ENCODE measurements at regions not wholly inside any gene's neighbourhood (a gene's known extent, or its start where the extent isn't known, plus 50 kb on each side); places are given as distances from the start of the nearest gene placed in this dataset.

DNA sequence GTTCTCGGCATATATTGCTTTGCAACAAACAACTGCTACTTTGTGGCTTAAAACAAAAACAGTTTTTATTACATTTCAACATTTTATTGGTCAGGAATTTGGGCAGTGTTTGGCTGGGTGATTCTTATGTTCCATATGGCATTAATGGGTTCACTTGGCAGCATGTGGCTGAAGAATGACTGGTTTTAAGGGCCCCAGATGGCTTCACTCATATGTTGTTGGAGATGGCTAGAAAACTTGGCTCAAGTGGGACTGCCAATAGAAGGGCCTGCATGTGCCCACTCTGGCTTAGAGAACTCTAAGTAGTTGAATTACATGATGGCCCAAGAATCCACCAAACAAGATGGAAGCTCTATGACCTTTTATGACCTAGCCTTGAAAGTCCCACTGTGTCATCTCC is 86.1 kb downstream of the FASTKD2 start:
- intact Hi-C loops (cut with DNase I) = no loop called here
- H3K36me3 ChIP-seq = no peaks in the 10 kb centered on the region
- H3K27ac ChIP-seq (replicated peaks in 1 of 4) = no peak overlapping the region
- no peak overlapping the region for H3K4me3 ChIP-seq
- 96% methylated on average over 1 of the region's 1 CpG for WGBS
- peaks cover 12 to 17% (median 12%) of the 10 kb centered on the region in 4 donors for H3K4me1 ChIP-seq
- no peak for DNase-seq (ENCODE audit: extremely low spot score)
- no peaks in the 10 kb centered on the region for H3K9me3 ChIP-seq
- H3K27me3 ChIP-seq = no peaks in the 10 kb centered on the region
- no peak for TF ChIP-seq POLR2AphosphoS5 (IDR thresholded peaks at IDR 0.05)
- TF ChIP-seq, protein P1, sequence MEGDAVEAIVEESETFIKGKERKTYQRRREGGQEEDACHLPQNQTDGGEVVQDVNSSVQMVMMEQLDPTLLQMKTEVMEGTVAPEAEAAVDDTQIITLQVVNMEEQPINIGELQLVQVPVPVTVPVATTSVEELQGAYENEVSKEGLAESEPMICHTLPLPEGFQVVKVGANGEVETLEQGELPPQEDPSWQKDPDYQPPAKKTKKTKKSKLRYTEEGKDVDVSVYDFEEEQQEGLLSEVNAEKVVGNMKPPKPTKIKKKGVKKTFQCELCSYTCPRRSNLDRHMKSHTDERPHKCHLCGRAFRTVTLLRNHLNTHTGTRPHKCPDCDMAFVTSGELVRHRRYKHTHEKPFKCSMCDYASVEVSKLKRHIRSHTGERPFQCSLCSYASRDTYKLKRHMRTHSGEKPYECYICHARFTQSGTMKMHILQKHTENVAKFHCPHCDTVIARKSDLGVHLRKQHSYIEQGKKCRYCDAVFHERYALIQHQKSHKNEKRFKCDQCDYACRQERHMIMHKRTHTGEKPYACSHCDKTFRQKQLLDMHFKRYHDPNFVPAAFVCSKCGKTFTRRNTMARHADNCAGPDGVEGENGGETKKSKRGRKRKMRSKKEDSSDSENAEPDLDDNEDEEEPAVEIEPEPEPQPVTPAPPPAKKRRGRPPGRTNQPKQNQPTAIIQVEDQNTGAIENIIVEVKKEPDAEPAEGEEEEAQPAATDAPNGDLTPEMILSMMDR (IDR thresholded peaks at IDR 0.05) = no peak
- no peak for TF ChIP-seq POLR2A (IDR thresholded peaks at IDR 0.05; ENCODE audit: low read depth)
- TF ChIP-seq EP300 (IDR thresholded peaks at IDR 0.05) = no peak

DNA sequence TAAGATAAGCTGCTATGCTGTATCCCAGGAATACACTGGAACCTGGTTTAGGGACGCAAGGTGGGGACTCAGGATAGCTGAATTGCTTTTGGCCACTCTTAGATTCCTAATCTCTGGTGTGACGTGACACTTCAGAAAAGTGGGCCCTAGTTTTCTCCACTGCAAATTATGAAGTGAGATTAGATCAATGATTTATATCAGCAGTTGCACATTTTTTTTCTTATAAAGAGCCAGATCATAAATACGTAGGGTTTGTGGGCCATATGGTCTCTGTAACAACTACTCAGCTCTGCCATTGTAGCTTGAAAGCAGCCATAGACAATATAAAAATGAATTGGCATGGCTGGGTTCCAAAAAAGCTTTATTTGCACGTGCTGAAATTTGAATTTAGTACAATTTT is 85.4 kb upstream of the CPO start:
- DNase-seq (ENCODE audit: extremely low spot score) = no peak
- no peaks in the 10 kb centered on the region for H3K36me3 ChIP-seq
- intact Hi-C loops (cut with DNase I) = no loop called here
- TF ChIP-seq EP300 (IDR thresholded peaks at IDR 0.05) (no peak), POLR2A (IDR thresholded peaks at IDR 0.05; ENCODE audit: low read depth) (no peak), POLR2AphosphoS5 (IDR thresholded peaks at IDR 0.05) (no peak)
- TF ChIP-seq, protein P1 (IDR thresholded peaks at IDR 0.05) = no peak
- no peaks in the 10 kb centered on the region for H3K9me3 ChIP-seq
- peaks cover 13 to 17% (median 15%) of the 10 kb centered on the region in 4 donors for H3K4me1 ChIP-seq
- no peak overlapping the region for H3K4me3 ChIP-seq
- no peaks in the 10 kb centered on the region for H3K27me3 ChIP-seq
- no peak overlapping the region for H3K27ac ChIP-seq (replicated peaks in 1 of 4)
- 73% methylated on average over 4 of the region's 4 CpGs for WGBS

DNA sequence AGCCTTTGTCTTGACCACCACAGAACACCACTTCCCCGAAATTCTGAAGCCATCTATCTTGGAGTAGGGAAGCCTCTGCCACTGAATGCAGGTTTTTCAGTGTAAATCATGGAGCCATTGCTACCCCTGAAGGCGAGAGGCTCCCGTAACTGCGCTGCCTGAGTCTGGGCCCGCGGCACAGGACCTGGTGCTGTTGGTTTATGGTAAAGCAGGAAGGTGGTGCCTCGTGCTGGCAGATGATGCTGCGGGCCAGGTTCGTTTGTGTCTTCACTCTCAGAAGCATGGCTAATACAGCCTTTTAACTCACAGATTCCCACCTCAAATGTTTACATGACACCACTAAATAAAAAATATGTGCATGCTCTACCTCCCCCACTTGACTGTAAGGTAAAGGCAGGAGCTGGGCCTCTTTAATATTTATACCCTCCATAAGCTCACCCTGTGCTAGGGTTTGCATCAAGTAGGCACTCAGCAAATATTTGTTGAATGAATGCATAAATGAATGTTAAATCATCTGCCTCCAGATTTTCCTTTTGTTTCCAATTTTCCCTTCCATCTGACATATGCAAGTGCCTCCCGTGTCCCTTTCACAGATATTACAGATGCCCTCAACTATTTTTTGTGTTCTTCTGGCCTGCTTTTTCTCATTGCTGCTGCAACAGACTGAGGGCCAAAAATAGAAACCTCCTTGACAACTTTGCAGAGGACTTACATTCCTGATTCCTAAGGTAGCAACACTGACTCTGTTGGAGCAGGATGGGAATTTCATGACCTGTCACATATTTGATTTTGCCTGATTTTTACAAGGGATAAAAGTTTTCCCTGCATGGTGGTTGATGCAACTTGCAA is 83.5 kb upstream of the CPO start:
- Histone ChIP-seq H3K4me1 (peaks cover 13 to 17% (median 15%) of the 10 kb centered on the region in 4 donors), H3K4me3 (no peak overlapping the region), H3K27me3 (no peaks in the 10 kb centered on the region), H3K27ac (replicated peaks in 1 of 4) (peak overlapping the region in 3 of 4 donors; percentile 5 to 27 (median 20)), H3K9me3 (no peaks in the 10 kb centered on the region), H3K36me3 (no peaks in the 10 kb centered on the region)
- WGBS = 68% methylated on average over 7 of the region's 10 CpGs
- DNase-seq (ENCODE audit: extremely low spot score) = no peak
- TF ChIP-seq EP300 (IDR thresholded peaks at IDR 0.05) (no peak), POLR2A (IDR thresholded peaks at IDR 0.05; ENCODE audit: low read depth) (no peak), POLR2AphosphoS5 (IDR thresholded peaks at IDR 0.05) (no peak)
- TF ChIP-seq, protein P1 (IDR thresholded peaks at IDR 0.05) = no peak
- intact Hi-C loops (cut with DNase I) = no loop called here

DNA sequence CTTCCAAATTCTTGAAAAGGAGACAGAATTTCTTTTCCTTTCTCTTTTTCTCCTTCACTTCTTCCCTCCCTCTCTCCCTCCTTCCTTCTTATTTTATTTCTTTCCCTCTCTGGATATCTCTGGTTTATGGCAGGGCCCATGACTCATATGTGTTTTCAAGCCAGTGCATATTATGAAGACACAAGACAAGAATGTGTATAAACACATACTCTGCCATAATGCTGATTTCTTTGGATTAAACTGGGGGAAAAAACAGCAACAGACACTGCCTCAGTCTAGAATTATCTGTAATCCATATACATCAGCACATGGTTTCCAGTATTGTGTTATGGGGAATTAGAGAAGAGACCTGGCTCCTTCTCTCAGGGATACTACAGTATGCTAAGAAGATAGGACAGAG is 82.8 kb upstream of the CPO start:
- Histone ChIP-seq H3K9me3 (no peaks in the 10 kb centered on the region), H3K36me3 (no peaks in the 10 kb centered on the region), H3K4me1 (peaks cover 13 to 17% (median 15%) of the 10 kb centered on the region in 4 donors), H3K27me3 (no peaks in the 10 kb centered on the region), H3K27ac (replicated peaks in 1 of 4) (no peak overlapping the region), H3K4me3 (no peak overlapping the region)
- DNase-seq (ENCODE audit: extremely low spot score) = no peak
- intact Hi-C loops (cut with DNase I) = no loop called here
- TF ChIP-seq EP300 (IDR thresholded peaks at IDR 0.05) = no peak
- no peak for TF ChIP-seq POLR2A (IDR thresholded peaks at IDR 0.05; ENCODE audit: low read depth)
- no peak for TF ChIP-seq POLR2AphosphoS5 (IDR thresholded peaks at IDR 0.05)
- TF ChIP-seq, protein P1 (IDR thresholded peaks at IDR 0.05) = no peak
